Erythroblast (primary cell): ENCODE measurements at regions not wholly inside any gene's neighbourhood (a gene's known extent, or its start where the extent isn't known, plus 50 kb on each side); places are given as distances from the start of the nearest gene placed in this dataset.

ENCODE experiments used
- GATA1 ChIP-seq: IDR thresholded peaks from 2 replicates; pipeline ENCODE4 v1.6.1; 2011; ENCODE audit warnings: low read depth, mild to moderate bottlenecking, control low read depth, low read length, moderate library complexity
- POLR2A ChIP-seq: IDR thresholded peaks from 2 replicates; pipeline ENCODE4 v1.6.1; 2011; ENCODE audit warnings: mild to moderate bottlenecking, low read length

DNA sequence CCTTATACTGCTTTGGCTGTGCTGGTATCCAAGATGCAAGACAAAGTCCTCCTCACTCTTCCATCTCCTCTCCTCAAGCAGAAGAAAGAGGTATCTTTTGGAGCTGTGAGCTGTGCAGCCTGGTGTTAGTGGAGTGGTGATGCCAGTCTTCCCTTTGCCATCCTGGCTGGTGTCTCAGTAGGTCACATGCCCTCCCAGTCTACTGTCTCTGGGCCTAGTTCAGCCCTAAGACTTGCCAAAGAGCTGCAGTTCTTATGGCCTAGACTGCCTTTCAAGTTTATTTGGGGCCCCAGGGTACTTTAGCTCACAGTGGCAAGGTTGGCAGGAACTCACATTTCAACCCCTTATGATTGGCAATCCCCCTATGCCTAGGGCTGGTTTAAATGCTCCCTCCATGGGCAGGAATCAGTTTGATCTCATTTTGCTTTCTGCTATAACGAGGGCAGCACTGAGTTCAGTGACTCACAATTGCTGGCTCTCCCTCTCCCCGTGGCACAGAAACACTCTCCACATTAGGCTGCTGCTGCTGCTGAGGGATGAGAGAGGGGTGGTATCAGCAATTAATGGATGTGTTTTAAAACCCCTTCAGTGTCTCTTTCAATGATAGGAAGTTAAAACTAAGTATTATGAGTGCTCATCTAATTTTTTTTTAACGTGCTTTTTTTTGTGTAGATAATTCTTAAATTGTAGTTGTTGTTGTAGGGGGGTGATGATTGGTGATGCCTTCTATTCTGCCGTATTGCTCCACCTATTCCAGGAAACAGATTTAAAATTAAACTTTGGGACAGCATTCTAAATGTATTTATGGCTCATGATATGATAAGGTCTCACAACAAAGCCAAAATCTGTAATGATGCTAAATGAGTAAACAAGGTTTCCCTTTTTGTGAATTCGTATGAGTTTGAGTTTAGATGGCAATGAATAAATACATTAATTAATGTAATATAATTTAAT lies 1295.0 kb downstream of the JRKL start:
- TF ChIP-seq POLR2A (no peak), GATA1 (no peak)
